ENCODE measurements at regions not wholly inside any gene's neighbourhood (a gene's known extent, or its start where the extent isn't known, plus 50 kb on each side); places are given as distances from the start of the nearest gene placed in this dataset.

DNA sequence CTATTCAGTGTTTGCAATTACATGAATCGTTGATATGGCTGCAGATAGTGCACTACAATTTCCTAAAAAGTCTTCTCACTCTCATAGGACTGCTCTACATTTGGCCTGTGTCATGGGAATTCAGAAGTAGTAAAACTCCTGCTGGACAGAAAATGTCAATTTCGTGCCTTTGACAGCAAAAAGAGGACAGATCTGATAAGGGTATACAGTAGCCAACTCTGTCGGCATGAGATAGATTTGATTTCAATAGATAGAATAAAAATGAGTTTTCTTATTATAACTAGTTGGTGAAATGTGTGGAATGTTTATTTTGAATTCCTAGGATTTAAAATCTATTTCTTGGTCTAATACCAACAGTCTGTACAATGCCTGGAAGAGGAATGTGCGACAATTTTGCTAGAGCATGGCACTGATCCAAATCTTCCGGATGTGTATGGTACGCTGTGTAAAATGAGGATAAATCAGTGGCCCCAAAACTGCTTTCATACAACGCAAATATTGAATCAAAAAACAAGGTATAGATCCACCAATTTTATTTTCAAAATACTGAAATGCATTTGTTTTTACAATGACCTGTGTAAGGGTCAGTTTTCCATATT lies 133.5 kb upstream of the CDK13 start:
- TF ChIP-seq, protein P1, sequence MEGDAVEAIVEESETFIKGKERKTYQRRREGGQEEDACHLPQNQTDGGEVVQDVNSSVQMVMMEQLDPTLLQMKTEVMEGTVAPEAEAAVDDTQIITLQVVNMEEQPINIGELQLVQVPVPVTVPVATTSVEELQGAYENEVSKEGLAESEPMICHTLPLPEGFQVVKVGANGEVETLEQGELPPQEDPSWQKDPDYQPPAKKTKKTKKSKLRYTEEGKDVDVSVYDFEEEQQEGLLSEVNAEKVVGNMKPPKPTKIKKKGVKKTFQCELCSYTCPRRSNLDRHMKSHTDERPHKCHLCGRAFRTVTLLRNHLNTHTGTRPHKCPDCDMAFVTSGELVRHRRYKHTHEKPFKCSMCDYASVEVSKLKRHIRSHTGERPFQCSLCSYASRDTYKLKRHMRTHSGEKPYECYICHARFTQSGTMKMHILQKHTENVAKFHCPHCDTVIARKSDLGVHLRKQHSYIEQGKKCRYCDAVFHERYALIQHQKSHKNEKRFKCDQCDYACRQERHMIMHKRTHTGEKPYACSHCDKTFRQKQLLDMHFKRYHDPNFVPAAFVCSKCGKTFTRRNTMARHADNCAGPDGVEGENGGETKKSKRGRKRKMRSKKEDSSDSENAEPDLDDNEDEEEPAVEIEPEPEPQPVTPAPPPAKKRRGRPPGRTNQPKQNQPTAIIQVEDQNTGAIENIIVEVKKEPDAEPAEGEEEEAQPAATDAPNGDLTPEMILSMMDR (IDR thresholded peaks at IDR 0.05): no peak
- no peak for TF ChIP-seq POLR2A (IDR thresholded peaks at IDR 0.05)
- Histone ChIP-seq H3K36me3 (no peaks in the 10 kb centered on the region), H3K4me1 (no peaks in the 10 kb centered on the region), H3K27me3 (no peaks in the 10 kb centered on the region), H3K9me3 (no peaks in the 10 kb centered on the region), H3K4me3 (no peak overlapping the region), H3K27ac (no peak overlapping the region)
- DNase-seq: no peak

DNA sequence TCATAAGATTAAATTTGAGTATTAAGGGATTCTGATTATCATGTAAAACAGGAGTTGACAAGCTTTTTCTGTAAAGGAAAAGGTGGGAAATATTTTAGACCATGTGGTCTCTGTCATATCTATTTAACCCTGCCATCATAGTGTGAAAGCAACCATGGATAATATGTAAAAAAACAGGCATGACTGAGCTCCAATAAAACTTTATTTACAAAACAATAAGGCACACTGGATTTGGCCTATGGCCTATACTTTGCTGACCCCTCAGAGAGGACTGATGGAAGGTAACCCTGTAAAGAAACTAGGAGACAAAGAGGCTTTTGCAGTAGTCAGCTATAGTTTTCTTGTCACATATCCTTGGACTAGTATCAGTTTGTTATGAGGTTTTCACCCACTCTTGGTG lies 130.5 kb upstream of the CDK13 start:
- Histone ChIP-seq H3K27ac (no peak overlapping the region), H3K36me3 (no peaks in the 10 kb centered on the region), H3K27me3 (no peaks in the 10 kb centered on the region), H3K4me3 (no peak overlapping the region), H3K4me1 (no peaks in the 10 kb centered on the region), H3K9me3 (no peaks in the 10 kb centered on the region)
- no peak for TF ChIP-seq POLR2A (IDR thresholded peaks at IDR 0.05)
- no peak for DNase-seq

DNA sequence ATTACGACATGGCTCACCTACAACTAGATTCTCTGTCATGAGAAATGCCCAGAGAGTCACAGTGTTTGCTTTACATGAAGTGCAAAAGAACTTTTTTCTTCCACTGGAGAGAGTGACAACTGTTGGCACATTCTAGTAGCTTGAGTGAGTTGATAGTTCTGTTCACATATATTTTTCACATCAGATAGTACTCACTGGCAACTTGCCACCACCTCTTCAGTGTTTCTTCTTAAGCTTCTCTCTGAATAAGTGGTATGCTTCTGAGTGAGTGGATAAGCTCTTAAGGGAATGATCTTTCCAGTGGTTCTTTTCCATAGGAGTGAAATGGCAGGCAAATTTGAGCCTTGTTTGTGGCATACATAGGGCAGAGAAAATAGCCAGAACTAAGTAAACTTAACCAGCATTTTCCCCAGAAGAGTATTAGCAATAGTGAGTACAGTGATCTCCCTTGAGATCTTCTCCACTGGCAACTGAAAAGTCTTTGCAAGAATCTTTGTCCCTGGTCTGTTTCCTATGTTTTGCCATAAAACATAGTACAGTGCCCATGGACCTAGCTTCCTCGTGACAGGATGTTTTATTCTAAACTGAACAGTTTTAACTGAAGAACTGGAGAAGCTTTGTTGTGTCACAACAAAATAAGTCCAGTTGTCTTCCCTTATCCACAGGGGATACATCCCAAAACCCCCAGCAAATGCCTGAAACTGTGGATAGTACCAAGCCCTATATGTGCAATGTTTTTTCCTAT lies 125.4 kb upstream of the CDK13 start:
- Histone ChIP-seq H3K27ac (no peak overlapping the region), H3K4me3 (no peak overlapping the region), H3K27me3 (no peaks in the 10 kb centered on the region), H3K4me1 (no peaks in the 10 kb centered on the region), H3K9me3 (no peaks in the 10 kb centered on the region), H3K36me3 (no peaks in the 10 kb centered on the region)
- TF ChIP-seq, protein P1 (IDR thresholded peaks at IDR 0.05): no peak
- no peak for TF ChIP-seq POLR2A (IDR thresholded peaks at IDR 0.05)
- no peak for DNase-seq

DNA sequence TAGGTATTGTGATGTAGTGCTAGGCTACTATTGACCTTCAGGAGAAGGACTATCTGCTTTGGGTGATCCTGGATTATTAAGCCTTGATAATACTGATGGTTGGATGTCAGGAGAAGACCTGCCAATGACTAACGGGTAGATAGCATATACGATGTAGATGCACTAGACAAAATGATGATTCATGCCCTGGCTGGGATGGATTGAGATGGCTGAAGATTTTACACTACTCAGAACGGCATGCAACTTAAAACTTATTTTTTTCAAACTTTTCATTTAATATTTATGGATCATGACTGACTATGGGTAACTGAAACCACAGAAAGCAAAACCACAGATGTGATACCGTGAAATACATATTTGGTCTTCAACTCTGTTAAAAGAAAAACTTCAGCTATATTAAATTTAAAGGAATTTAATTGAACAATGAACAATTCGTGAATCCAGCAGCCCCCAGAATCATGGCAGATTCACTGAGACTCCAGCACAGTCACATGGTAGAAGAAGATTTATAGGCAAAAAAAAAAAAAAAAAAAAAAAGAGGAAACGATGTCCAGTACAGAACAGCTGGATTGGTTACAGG lies 124.6 kb upstream of the CDK13 start:
- H3K36me3 ChIP-seq: no peaks in the 10 kb centered on the region
- no peak overlapping the region for H3K27ac ChIP-seq
- no peaks in the 10 kb centered on the region for H3K9me3 ChIP-seq
- no peak for DNase-seq
- H3K4me1 ChIP-seq: no peaks in the 10 kb centered on the region
- no peaks in the 10 kb centered on the region for H3K27me3 ChIP-seq
- TF ChIP-seq, protein P1 (IDR thresholded peaks at IDR 0.05): no peak
- TF ChIP-seq POLR2A (IDR thresholded peaks at IDR 0.05): no peak
- H3K4me3 ChIP-seq: no peak overlapping the region

DNA sequence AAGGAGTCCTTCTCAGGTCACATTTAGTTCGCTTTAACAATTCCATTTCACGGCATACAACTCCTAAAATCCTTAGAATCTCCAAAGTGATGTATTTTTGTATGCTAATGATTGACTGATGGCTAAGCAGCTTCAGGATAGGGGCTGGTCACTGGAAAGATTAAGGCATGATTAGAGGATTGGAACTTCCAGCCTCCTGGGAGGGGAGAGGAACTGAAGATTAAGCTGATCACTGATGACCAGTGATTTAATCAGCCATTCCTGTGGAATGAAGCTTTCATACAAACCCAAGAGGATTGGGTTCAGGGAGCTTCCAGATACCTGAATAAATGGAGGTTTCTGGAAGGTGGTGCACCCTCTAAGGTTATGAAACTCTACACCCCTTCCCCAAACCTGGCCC lies 123.9 kb upstream of the CDK13 start:
- TF ChIP-seq POLR2A (IDR thresholded peaks at IDR 0.05): no peak
- TF ChIP-seq, protein P1 (IDR thresholded peaks at IDR 0.05): no peak
- Histone ChIP-seq H3K27ac (no peak overlapping the region), H3K4me1 (no peaks in the 10 kb centered on the region), H3K4me3 (no peak overlapping the region), H3K9me3 (no peaks in the 10 kb centered on the region), H3K27me3 (no peaks in the 10 kb centered on the region), H3K36me3 (no peaks in the 10 kb centered on the region)
- no peak for DNase-seq

DNA sequence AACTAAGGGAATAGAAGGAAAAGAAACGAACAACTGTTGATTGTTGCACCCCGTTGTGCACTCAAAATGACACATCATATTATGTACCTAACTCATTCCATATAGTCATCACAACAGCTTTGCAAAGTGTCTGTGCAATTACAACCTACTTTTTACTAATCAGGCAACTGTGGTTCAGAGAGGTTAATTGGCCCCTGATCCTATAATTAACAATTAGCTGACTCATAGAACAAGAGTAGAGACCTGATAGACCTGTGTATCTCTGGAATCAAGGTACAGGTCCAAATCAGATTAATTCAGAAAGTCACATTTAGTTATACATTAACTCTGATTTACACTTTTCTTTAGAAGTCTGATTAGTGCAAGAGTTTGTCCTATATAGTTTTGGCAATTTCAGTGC lies 122.5 kb upstream of the CDK13 start:
- Histone ChIP-seq H3K36me3 (no peaks in the 10 kb centered on the region), H3K9me3 (no peaks in the 10 kb centered on the region), H3K4me1 (no peaks in the 10 kb centered on the region), H3K4me3 (no peak overlapping the region), H3K27me3 (no peaks in the 10 kb centered on the region), H3K27ac (no peak overlapping the region)
- no peak for TF ChIP-seq POLR2A (IDR thresholded peaks at IDR 0.05)
- TF ChIP-seq, protein P1 (IDR thresholded peaks at IDR 0.05): no peak
- DNase-seq: no peak
